ENCODE measurements at regions not wholly inside any gene's neighbourhood (a gene's known extent, or its start where the extent isn't known, plus 50 kb on each side); places are given as distances from the start of the nearest gene placed in this dataset.
"Not testable (repeated sequence)": the region's sequence is repeated elsewhere in the genome, so short reads cannot be mapped to it uniquely, and the experiment has no call there.

DNA sequence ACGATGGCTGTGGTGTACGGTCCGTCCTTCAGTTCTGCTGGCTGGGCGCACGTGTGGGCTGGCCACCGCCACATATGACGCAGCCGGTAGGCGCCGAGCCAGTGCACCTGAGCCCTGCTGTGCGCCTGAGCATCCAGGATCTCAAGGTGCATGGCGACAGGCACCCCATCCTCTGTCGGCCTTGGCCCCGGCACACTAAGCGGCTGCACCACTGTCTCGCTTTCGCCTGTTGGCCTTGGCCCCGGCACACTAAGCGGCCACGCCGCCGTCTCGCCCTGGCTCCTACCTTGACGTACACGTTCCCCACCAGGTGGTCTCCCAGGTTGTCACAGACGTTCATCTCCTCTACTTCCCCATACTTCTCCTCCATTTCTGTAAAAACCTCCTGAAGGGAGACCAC lies 4034.6 kb upstream of the TPTE start:
- TF ChIP-seq, protein P1, sequence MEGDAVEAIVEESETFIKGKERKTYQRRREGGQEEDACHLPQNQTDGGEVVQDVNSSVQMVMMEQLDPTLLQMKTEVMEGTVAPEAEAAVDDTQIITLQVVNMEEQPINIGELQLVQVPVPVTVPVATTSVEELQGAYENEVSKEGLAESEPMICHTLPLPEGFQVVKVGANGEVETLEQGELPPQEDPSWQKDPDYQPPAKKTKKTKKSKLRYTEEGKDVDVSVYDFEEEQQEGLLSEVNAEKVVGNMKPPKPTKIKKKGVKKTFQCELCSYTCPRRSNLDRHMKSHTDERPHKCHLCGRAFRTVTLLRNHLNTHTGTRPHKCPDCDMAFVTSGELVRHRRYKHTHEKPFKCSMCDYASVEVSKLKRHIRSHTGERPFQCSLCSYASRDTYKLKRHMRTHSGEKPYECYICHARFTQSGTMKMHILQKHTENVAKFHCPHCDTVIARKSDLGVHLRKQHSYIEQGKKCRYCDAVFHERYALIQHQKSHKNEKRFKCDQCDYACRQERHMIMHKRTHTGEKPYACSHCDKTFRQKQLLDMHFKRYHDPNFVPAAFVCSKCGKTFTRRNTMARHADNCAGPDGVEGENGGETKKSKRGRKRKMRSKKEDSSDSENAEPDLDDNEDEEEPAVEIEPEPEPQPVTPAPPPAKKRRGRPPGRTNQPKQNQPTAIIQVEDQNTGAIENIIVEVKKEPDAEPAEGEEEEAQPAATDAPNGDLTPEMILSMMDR (IDR thresholded peaks at IDR 0.05), result not testable (repeated sequence)
- TF ChIP-seq, protein P2, sequence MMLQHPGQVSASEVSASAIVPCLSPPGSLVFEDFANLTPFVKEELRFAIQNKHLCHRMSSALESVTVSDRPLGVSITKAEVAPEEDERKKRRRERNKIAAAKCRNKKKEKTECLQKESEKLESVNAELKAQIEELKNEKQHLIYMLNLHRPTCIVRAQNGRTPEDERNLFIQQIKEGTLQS (CRISPR knock-in tag; conservative IDR thresholded peaks at IDR 0.05), result not testable (repeated sequence)
- TF ChIP-seq NR2C2 (CRISPR knock-in tag; IDR thresholded peaks at IDR 0.05); GRHL2 (CRISPR knock-in tag; IDR thresholded peaks at IDR 0.05; ENCODE audit: insufficient replicate concordance, severe bottlenecking): not testable (repeated sequence)
- TF ChIP-seq, protein P3, sequence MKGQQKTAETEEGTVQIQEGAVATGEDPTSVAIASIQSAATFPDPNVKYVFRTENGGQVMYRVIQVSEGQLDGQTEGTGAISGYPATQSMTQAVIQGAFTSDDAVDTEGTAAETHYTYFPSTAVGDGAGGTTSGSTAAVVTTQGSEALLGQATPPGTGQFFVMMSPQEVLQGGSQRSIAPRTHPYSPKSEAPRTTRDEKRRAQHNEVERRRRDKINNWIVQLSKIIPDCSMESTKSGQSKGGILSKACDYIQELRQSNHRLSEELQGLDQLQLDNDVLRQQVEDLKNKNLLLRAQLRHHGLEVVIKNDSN (CRISPR knock-in tag; IDR thresholded peaks at IDR 0.05), result not testable (repeated sequence)
- TF ChIP-seq, protein P4, sequence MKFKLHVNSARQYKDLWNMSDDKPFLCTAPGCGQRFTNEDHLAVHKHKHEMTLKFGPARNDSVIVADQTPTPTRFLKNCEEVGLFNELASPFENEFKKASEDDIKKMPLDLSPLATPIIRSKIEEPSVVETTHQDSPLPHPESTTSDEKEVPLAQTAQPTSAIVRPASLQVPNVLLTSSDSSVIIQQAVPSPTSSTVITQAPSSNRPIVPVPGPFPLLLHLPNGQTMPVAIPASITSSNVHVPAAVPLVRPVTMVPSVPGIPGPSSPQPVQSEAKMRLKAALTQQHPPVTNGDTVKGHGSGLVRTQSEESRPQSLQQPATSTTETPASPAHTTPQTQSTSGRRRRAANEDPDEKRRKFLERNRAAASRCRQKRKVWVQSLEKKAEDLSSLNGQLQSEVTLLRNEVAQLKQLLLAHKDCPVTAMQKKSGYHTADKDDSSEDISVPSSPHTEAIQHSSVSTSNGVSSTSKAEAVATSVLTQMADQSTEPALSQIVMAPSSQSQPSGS (CRISPR knock-in tag; IDR thresholded peaks at IDR 0.05; ENCODE audit: borderline replicate concordance, low read depth), result not testable (repeated sequence)

All from WTC11 (cell line).